ENCODE measurements at regions not wholly inside any gene's neighbourhood (a gene's known extent, or its start where the extent isn't known, plus 50 kb on each side); places are given as distances from the start of the nearest gene placed in this dataset.

DNA sequence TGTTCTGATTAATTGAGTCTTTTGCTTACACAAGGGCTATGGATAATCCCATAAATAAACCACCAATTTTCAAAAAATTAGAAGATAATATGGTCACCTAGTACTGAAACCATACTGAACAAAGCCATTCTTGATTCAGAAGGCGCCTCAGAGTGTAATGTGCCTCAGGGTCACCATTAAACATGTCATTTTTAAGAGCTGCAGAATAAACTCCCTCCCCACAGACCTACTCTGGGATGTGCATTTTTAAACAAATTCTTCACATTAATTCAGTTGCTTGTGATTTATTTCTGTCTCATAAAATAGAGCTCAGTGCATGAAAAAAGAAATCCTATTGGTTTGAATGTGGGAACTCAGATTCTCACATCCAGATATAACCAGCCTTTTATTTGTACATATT lies 202.1 kb upstream of the HEY2 start:
- TF ChIP-seq, protein P1, sequence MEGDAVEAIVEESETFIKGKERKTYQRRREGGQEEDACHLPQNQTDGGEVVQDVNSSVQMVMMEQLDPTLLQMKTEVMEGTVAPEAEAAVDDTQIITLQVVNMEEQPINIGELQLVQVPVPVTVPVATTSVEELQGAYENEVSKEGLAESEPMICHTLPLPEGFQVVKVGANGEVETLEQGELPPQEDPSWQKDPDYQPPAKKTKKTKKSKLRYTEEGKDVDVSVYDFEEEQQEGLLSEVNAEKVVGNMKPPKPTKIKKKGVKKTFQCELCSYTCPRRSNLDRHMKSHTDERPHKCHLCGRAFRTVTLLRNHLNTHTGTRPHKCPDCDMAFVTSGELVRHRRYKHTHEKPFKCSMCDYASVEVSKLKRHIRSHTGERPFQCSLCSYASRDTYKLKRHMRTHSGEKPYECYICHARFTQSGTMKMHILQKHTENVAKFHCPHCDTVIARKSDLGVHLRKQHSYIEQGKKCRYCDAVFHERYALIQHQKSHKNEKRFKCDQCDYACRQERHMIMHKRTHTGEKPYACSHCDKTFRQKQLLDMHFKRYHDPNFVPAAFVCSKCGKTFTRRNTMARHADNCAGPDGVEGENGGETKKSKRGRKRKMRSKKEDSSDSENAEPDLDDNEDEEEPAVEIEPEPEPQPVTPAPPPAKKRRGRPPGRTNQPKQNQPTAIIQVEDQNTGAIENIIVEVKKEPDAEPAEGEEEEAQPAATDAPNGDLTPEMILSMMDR (conservative IDR thresholded peaks at IDR 0.05; ENCODE audit: low read depth, low read length): no peak
- TF ChIP-seq EZH2 (IDR thresholded peaks at IDR 0.05; ENCODE audit: low read length, unreplicated experiment): no peak

Measured in PC-3 (cell line).